GM23248 (cell line): ENCODE measurements at regions not wholly inside any gene's neighbourhood (a gene's known extent, or its start where the extent isn't known, plus 50 kb on each side); places are given as distances from the start of the nearest gene placed in this dataset.

ENCODE experiments used
- DNase-seq: peaks from one replicate; pipeline ENCODE4 v3.0.0-alpha.2; 2015
- H2AFZ ChIP-seq: fragments of 200-600 bp; sonication (generic); 2 replicates; pipeline ENCODE4 v1.6.1; 2016; ENCODE audit warnings: antibody characterized with exemption
- H3F3A ChIP-seq: fragments of 200-600 bp; sonication (generic); 2 replicates; pipeline ENCODE4 v1.6.1; 2016; ENCODE audit warnings: mild to moderate bottlenecking, antibody characterized with exemption, mixed run types; ENCODE audit not compliant: insufficient read depth
- H3K27ac ChIP-seq: fragments of 200-600 bp; sonication (generic); 2 replicates; pipeline ENCODE4 v1.5.1; 2016; ENCODE audit warnings: mild to moderate bottlenecking
- H3K27me3 ChIP-seq: fragments of 200-600 bp; sonication (generic); replicated peaks from 2 replicates; pipeline ENCODE4 v1.6.1; 2016; ENCODE audit warnings: mild to moderate bottlenecking; ENCODE audit not compliant: insufficient read depth
- H3K36me3 ChIP-seq: fragments of 200-600 bp; sonication (generic); 2 replicates; pipeline ENCODE4 v1.6.1; 2016; ENCODE audit warnings: low read depth, mild to moderate bottlenecking
- H3K4me1 ChIP-seq: fragments of 200-600 bp; sonication (generic); 2 replicates; pipeline ENCODE4 v1.6.1; 2016; ENCODE audit warnings: mild to moderate bottlenecking; ENCODE audit not compliant: insufficient read depth
- H3K4me2 ChIP-seq: fragments of 200-600 bp; sonication (generic); one replicate; pipeline ENCODE4 v1.6.1; 2016; ENCODE audit warnings: mild to moderate bottlenecking; ENCODE audit not compliant: unreplicated experiment
- H3K4me3 ChIP-seq: fragments of 200-600 bp; sonication (generic); 2 replicates; pipeline ENCODE4 v1.5.1; 2016; ENCODE audit warnings: mild to moderate bottlenecking
- H3K79me2 ChIP-seq: fragments of 200-600 bp; sonication (generic); 2 replicates; pipeline ENCODE4 v1.6.1; 2016; ENCODE audit warnings: mild to moderate bottlenecking; ENCODE audit not compliant: insufficient read depth
- H3K9ac ChIP-seq: fragments of 200-600 bp; sonication (generic); 2 replicates; pipeline ENCODE4 v1.6.1; 2016; ENCODE audit warnings: mild to moderate bottlenecking
- H3K9me2 ChIP-seq: fragments of 200-600 bp; sonication (generic); 2 replicates; pipeline ENCODE4 v1.6.1; 2016; ENCODE audit warnings: mixed run types, mild to moderate bottlenecking, moderate library complexity; ENCODE audit not compliant: insufficient read depth
- H3K9me3 ChIP-seq: fragments of 200-600 bp; sonication (generic); one replicate; pipeline ENCODE4 v1.6.1; 2017; ENCODE audit warnings: low read depth
- H4K20me1 ChIP-seq: fragments of 200-600 bp; sonication (generic); 2 replicates; pipeline ENCODE4 v1.6.0; 2016; ENCODE audit not compliant: insufficient read depth
- EZH2 ChIP-seq: fragments of 200-600 bp; sonication (generic); IDR thresholded peaks from 2 replicates; pipeline ENCODE4 v1.6.1; 2018; ENCODE audit warnings: antibody characterized with exemption, mild to moderate bottlenecking; ENCODE audit not compliant: insufficient read depth, poor library complexity, severe bottlenecking
- EZH2phosphoT487 ChIP-seq: fragments of 200-600 bp; sonication (generic); IDR thresholded peaks from 2 replicates; pipeline ENCODE4 v1.6.1; 2018; ENCODE audit warnings: antibody characterized with exemption, moderate library complexity, mild to moderate bottlenecking, low read depth; ENCODE audit not compliant: insufficient read depth
- WGBS, 2 experiments: methylation state at CpG; one replicate each; pipeline ENCODE4 v1.1.6; 2015 to 2017; ENCODE audit warnings: low lambda C conversion rate in 2 of 2, low coverage in 1 of 2; ENCODE audit errors: missing lambda C conversion rate in 2 of 2; 5-methylcytosine and 5-hydroxymethylcytosine counted together
- in situ Hi-C: fragments of 300-500 bp; cut with MboI; formaldehyde crosslinking; loops from 2 replicates; pipeline ENCODE4 v1.15.0; 2020

GRCh38 chr18:55124078-55124763 is 165.0 kb upstream of the CCDC68 start:
- in situ Hi-C loops, result no loop called here
- 1 to 4% methylated on average over 4 of the region's 4 CpGs for WGBS, 2 experiments
- no peaks in the 10 kb centered on the region for H3K79me2 ChIP-seq
- TF ChIP-seq EZH2, result no peak
- no peak for TF ChIP-seq EZH2phosphoT487
- no peaks in the 10 kb centered on the region for H3F3A ChIP-seq
- H3K9me2 ChIP-seq, result no peaks in the 10 kb centered on the region
- no peak overlapping the region for H2AFZ ChIP-seq
- no peaks in the 10 kb centered on the region for H3K9me3 ChIP-seq
- no peak overlapping the region for H3K9ac ChIP-seq
- H3K4me3 ChIP-seq, result no peak overlapping the region
- H4K20me1 ChIP-seq, result no peaks in the 10 kb centered on the region
- H3K4me2 ChIP-seq, result no peak overlapping the region
- H3K4me1 ChIP-seq, result no peaks in the 10 kb centered on the region
- no peaks in the 10 kb centered on the region for H3K27me3 ChIP-seq
- no peaks in the 10 kb centered on the region for H3K36me3 ChIP-seq
- peak; percentile 43 for DNase-seq
- H3K27ac ChIP-seq, result no peak overlapping the region

GRCh38 chr18:55123361-55123760 is 164.1 kb upstream of the CCDC68 start:
- H3K4me1 ChIP-seq, result no peaks in the 10 kb centered on the region
- no peaks in the 10 kb centered on the region for H3K79me2 ChIP-seq
- H3K4me2 ChIP-seq, result no peak overlapping the region
- H3F3A ChIP-seq, result no peaks in the 10 kb centered on the region
- H2AFZ ChIP-seq, result no peak overlapping the region
- DNase-seq, result no peak
- H3K9ac ChIP-seq, result no peak overlapping the region
- H3K27me3 ChIP-seq, result no peaks in the 10 kb centered on the region
- no peak overlapping the region for H3K4me3 ChIP-seq
- TF ChIP-seq EZH2phosphoT487, result no peak
- no peak for TF ChIP-seq EZH2
- H3K27ac ChIP-seq, result no peak overlapping the region
- H3K9me2 ChIP-seq, result no peaks in the 10 kb centered on the region
- in situ Hi-C loops, result no loop called here
- no peaks in the 10 kb centered on the region for H3K36me3 ChIP-seq
- no peaks in the 10 kb centered on the region for H4K20me1 ChIP-seq
- no peaks in the 10 kb centered on the region for H3K9me3 ChIP-seq

- WGBS, 2 experiments, result 79 to 84% methylated on average over 10 of the region's 10 CpGs
- H3K9me2 ChIP-seq, result no peaks in the 10 kb centered on the region
- in situ Hi-C loops, result no loop called here
These were observed 162.3 kb upstream of the CCDC68 start for GRCh38 chr18:55121397-55122170.

GRCh38 chr18:55120896-55121295 is 161.6 kb upstream of the CCDC68 start:
- H3K4me1 ChIP-seq, result no peaks in the 10 kb centered on the region
- no peaks in the 10 kb centered on the region for H3F3A ChIP-seq
- H3K27me3 ChIP-seq, result no peaks in the 10 kb centered on the region
- no peak overlapping the region for H2AFZ ChIP-seq
- no peak for DNase-seq
- H4K20me1 ChIP-seq, result no peaks in the 10 kb centered on the region
- H3K36me3 ChIP-seq, result no peaks in the 10 kb centered on the region
- TF ChIP-seq EZH2phosphoT487, result no peak
- TF ChIP-seq EZH2, result no peak
- no peaks in the 10 kb centered on the region for H3K9me2 ChIP-seq
- H3K4me2 ChIP-seq, result no peak overlapping the region
- H3K4me3 ChIP-seq, result no peak overlapping the region
- H3K27ac ChIP-seq, result no peak overlapping the region
- in situ Hi-C loops, result no loop called here
- H3K9ac ChIP-seq, result no peak overlapping the region
- H3K9me3 ChIP-seq, result no peaks in the 10 kb centered on the region
- no peaks in the 10 kb centered on the region for H3K79me2 ChIP-seq

More at GRCh38 chr18:55121397-55122170, 162.3 kb upstream of the CCDC68 start:
- no peak for DNase-seq
- Histone ChIP-seq H3F3A (no peaks in the 10 kb centered on the region), H3K27ac (no peak overlapping the region), H3K9ac (no peak overlapping the region), H2AFZ (no peak overlapping the region), H3K4me1 (no peaks in the 10 kb centered on the region), H3K4me3 (no peak overlapping the region), H3K4me2 (no peak overlapping the region), H4K20me1 (no peaks in the 10 kb centered on the region), H3K79me2 (no peaks in the 10 kb centered on the region), H3K9me3 (no peaks in the 10 kb centered on the region), H3K27me3 (no peaks in the 10 kb centered on the region), H3K36me3 (no peaks in the 10 kb centered on the region)
- TF ChIP-seq EZH2phosphoT487 (no peak), EZH2 (no peak)
